Activated CD4-positive, CD25-positive, alpha-beta regulatory T cell treated with anti-CD3 and anti-CD28 coated beads, Interleukin-2, amount 50 U/mL, for 72 hours (primary cell): ENCODE measurements at regions not wholly inside any gene's neighbourhood (a gene's known extent, or its start where the extent isn't known, plus 50 kb on each side); places are given as distances from the start of the nearest gene placed in this dataset.
"Not testable (repeated sequence)": the region's sequence is repeated elsewhere in the genome, so short reads cannot be mapped to it uniquely, and the experiment has no call there.

Experiments used
- DNase-seq: peaks from one replicate; pipeline ENCODE4 v3.0.0; 2021

DNA sequence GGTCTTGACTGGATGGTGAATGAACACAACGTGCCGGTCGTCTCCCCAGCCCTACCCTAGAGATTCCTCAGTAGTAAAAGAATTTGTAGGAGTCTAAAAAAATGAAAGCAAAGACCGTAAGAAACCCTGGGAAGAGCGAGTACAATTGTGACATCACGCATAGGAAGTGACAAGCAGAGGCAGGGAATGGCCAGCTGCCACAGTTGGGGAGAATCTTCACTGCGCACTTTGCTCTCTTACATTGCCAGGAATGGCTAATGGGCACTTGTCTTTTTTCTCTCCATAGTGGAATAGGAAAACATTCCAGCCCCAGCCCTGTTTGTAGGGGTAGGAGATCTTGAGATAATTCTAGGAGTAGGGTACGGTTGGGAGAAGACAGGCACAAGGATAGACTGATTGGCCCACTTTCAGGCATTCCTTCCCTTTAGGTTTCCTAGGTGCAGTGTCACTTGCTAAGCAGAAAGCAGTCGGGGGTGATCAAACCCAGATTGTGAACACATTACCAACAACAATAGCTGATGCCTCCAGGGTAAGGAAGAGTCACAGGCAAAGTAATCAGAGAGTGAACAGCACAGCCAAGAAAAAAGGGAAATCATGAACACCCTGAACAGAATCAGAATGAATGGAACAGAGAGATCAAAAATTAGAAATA is 302.7 kb downstream of the MAN2A1 start:
- DNase-seq, result no peak

DNA sequence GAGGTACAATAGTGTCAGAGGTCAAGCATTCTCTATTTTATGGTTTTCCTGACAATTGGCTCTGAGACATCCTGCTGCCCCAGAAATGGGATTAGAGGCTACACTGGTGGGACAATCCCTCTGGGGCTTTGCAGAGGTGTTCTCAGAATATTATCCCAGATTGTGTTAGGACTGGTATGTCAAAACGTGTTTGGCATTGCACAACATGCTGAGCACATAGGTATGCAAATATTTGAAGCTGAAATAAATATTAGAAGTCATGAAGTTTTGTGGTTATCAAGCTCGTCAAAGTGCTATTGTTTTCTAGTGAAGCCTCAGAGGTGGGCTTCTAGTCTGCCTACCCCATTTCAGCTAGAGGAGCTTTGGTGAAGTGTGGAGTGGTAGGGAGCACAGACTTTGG is 304.4 kb downstream of the MAN2A1 start:
- DNase-seq, result no peak

DNA sequence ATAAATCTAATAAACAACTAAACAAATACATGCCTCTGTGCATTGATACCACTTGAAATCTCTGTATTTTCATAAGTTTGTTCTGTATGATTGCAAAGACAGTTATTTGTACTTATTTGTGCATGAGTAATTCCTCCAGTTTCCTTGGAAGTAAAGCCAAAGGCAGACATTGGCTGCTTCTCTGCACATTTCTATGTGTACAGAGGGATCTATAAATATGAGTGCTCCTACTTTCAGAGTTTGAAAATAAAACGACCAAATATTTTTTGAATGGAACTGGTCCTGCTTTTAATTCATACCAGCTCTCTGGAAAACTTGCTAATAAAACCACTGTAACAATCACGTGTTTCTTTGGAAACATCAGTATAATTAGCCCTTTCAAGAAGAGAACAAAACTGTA is 306.5 kb downstream of the MAN2A1 start:
- DNase-seq, result no peak

DNA sequence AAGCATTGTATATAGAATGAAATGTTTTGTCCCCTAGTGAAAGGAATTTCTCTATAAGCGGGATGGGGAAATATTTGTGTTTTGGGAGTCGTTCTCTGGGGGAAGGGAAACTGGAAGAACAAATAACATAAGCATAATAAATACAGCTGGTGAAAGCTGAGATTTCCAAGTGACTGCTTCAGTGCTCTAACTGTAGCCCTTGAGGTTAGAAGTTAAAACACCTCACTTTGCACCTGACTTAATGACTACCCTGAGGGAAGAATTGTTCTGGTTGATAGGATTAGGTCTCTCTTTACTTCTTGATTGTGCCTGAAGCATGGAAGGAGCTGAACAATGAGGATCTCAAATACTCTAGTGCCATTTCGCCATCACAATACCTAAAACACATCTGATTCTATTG is 307.4 kb downstream of the MAN2A1 start:
- DNase-seq, result no peak

- no peak for DNase-seq
Observed at GRCh38 chr5:109998208-109998607, 308.5 kb downstream of the MAN2A1 start.

- no peak for DNase-seq
Observed at GRCh38 chr5:109998726-109999125, 309.0 kb downstream of the MAN2A1 start.

- DNase-seq, result no peak
Observed at GRCh38 chr5:110001648-110002047, 311.9 kb downstream of the MAN2A1 start.

DNA sequence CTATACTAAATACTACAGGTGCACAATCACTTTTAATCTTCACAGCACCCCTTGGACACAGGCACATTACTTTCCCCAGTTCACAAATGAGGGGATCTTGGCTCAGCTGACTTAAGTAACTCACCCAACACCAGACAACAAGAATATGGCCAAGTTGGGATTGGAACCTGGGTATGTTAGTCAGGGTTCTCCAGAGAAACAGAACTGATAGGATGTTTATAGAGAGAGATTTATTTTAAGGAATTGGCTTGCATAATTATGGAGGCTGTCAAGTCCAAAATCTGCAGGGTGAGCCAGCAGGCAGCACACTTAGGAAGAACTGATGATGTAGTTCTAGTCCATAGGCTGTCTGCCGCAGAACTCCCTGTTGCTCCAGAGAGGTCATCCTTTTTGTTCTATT is 312.9 kb downstream of the MAN2A1 start:
- DNase-seq, result no peak

GRCh38 chr5:110005907-110006562 is 316.3 kb downstream of the MAN2A1 start:
- DNase-seq, result not testable (repeated sequence)

- no peak for DNase-seq
Observed at GRCh38 chr5:110007101-110007500, 317.4 kb downstream of the MAN2A1 start.

DNA sequence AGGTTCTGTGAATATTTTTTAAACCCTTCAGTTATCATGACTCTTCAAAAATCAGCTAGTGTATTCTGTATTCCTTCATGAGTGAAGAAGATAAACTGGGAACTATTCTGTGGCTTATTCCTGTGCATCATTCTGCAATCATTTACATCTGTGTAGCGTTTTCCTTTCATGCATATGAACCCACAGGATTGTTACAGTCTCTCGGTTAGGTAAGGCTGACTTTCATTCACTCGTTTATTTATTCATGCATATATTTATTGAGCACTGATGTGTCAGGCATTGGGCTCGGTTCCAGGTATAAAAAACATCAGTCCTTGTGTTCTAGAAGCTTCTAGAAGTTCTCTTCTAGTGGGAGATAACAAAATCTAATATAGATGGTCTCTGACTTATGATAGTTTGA is 318.4 kb downstream of the MAN2A1 start:
- no peak for DNase-seq

- no peak for DNase-seq
Observed at GRCh38 chr5:110012145-110012544, 322.4 kb downstream of the MAN2A1 start.

- DNase-seq, result no peak
Observed at GRCh38 chr5:110013017-110013416, 323.3 kb downstream of the MAN2A1 start.

DNA sequence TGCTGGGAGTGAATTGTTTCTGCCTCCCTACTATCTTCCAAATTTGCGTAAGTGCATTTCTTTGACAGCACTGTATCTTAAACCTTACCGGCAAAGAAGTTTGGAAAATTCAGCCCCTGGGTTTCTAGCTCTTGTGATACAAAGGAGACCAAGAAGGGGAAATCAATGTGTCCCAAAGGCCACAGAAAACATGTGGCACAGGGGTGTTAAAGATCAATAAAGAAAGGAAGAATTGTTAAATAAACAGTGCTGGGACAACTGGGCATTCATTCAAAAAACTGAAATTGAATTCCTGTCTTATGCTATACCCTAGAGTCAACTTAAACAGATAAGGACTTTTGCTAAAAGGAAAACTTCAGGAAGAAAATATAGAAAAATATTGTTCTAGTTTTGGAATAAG is 328.1 kb downstream of the MAN2A1 start:
- DNase-seq, result no peak

DNA sequence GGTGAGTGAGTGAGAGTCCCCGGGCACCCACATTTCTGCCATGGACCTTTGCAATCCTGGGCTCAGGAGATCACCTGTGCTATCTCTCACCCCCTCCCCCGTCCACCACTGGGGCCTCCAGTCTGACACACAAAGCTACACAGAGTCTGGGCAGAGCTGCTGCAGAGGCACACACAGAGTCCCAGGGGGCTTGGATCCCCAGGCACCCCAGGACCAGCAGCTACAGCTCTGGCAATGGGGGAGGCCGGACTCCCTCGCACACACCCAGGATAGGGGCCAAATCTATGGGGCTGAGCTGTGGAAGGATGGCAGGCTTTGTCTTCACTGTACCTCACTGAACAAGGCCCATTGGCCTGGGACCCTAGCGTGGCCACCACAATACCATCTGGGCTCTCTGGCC is 328.8 kb downstream of the MAN2A1 start:
- no peak for DNase-seq

GRCh38 chr5:110019119-110019518 is 329.4 kb downstream of the MAN2A1 start:
- DNase-seq, result no peak

DNA sequence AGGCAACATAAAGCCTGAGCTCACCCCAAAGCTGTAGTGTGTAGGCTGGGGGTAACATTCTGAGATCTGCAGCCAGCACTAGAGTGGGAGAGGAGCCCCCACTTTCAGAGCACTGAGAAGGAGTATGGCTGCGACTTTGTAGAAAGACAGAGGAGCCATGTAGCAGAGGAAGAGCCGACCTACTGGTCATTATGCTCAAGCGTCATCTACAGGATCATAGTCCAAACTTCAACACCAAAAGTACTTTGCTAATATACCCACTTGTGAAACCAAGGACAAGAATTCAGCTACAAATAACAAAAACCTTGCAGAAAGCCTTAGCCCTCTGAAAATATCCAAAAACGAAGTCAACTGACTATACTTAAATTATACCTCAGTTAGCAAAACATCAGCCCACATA is 330.1 kb downstream of the MAN2A1 start:
- DNase-seq, result no peak

DNA sequence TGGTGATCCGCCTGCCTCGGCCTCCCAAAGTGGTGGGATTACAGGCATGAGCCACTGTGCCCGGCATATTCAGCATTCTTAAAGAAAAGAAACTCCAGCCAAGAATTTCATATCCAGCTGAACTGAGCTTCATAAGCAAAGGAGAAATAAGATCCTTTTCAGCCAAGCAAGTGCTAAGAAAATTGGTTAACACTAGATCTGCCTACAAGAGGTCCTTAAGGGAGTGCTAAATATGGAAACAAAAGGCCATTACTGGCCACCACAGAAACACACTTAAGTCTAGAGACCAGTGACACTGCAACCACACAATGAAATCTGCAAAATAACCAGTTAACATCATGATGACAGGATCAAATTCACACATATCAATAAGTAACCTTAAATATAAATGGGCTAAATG is 331.5 kb downstream of the MAN2A1 start:
- DNase-seq, result no peak

DNA sequence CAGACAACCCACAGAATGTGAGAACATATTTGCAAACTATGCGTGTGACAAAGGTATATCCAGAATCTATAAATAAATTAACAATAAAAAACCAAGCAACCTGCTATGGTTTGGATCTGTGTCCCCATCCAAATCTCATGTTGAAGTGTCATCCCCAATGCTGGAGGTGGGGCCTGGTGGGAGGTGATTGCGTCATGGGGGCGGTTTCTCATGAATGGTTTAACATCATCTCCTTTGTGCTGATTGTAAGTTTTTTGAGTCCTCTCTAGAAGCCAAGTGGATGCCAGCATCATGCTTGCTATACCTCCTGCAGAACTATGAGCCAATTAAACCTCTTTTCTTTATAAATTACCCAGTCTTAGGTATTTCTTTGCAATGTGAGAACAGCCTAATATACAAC is 335.4 kb downstream of the MAN2A1 start:
- DNase-seq, result no peak

- DNase-seq, result no peak
Observed at GRCh38 chr5:110027527-110028322, 338.0 kb downstream of the MAN2A1 start.

DNA sequence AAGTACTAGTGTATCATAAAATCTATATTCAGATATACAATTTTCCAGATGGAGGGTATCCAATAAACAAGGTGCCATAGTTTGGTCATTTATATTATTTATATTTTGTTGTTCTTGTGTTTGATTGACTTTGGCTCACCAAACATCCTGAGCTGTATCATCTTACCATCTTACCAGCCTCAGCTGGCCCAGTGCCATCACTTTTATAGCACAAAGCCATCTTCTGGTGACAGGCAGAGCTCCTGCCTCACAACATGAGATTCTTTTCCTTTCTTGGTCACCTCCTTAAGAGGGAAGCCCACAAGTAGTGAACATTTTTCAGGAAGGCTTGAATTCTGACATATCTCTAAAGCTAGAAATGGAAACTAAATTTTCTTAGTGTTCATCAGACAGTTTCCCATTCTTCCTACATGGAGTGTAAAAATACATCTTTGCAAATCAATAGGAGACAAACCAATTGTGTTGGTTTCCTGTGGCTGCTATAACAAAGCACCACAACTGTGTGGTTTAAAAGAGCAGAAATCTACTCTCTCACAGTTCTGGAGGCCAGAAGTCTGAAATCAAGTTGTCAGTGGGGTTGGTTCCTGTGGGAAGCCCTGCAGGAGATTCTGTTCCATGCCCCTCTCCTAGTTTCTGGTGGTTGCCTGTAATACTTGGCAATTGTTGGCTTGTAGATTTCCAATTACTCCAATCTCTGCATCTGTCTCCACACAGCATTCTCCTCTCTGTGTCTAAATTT is 341.8 kb downstream of the MAN2A1 start:
- no peak for DNase-seq

GRCh38 chr5:110032376-110032775 is 342.6 kb downstream of the MAN2A1 start:
- no peak for DNase-seq

DNA sequence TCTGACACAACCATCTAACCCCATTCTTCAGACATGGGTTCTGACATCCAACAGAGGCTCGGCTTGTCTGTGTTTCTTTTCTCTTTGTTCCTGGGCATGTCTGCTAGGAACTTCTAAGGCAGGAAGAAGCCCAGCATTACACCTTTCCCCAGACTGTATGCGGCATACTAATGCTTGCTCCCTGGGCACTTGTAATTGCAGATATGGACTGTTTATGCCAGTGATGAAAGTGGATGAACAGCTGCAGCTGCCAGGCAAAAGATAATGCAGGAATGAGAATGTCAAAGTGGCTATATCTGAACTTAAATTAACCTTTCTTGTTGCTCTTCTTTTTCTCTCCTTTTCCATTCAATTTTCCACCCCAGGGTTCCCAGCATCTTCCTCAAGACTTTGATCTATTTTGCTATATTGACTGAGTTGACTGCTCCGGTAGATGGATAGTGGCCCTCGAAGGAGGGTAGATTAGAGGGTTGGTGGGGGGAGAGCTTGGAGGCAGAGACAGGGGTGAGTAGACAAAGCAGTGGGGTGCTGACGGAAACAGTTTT is 344.4 kb downstream of the MAN2A1 start:
- DNase-seq, result no peak
